Posterior vena cava (tissue), 2 donors: ENCODE measurements at regions not wholly inside any gene's neighbourhood (a gene's known extent, or its start where the extent isn't known, plus 50 kb on each side); places are given as distances from the start of the nearest gene placed in this dataset.
"Not testable (repeated sequence)": the region's sequence is repeated elsewhere in the genome, so short reads cannot be mapped to it uniquely, and the experiment has no call there.

ENCODE experiments used
- DNase-seq: peaks from one replicate; pipeline ENCODE4 v3.0.0-alpha.2; 2020; ENCODE audit warnings: low spot score
- intact Hi-C, 2 donors: fragments of 100-400 bp; cut with DNase I; formaldehyde crosslinking; loops; one replicate each; pipeline versions ENCODE4 v1.14.1 to v1.14.2; 2022 to 2023
- donor health status: DM: yes; HTN: yes; CAD: no.
- donor health status: DM: yes; HTN: yes; CAD: no.

- intact Hi-C loops = no loop called here
- DNase-seq = no peak
These were observed 156.5 kb downstream of the PDCD6IP start for GRCh38 chr3:33954956-33955355.

GRCh38 chr3:33956206-33956605 lies 157.8 kb downstream of the PDCD6IP start:
- DNase-seq = no peak
- intact Hi-C loops = no loop called here

GRCh38 chr3:33956776-33957175 lies 158.3 kb downstream of the PDCD6IP start:
- DNase-seq = no peak
- intact Hi-C loops = no loop called here

GRCh38 chr3:33957176-33957575 lies 158.7 kb downstream of the PDCD6IP start:
- intact Hi-C loops = no loop called here
- DNase-seq = no peak

GRCh38 chr3:33958661-33959060 lies 160.2 kb downstream of the PDCD6IP start:
- intact Hi-C loops = no loop called here
- no peak for DNase-seq

GRCh38 chr3:33962396-33962795 lies 164.0 kb downstream of the PDCD6IP start:
- no peak for DNase-seq
- intact Hi-C loops = no loop called here

GRCh38 chr3:33970180-33970579 lies 171.8 kb downstream of the PDCD6IP start:
- intact Hi-C loops = loop anchor here in 1 of 2 donors (10.0 kb wide), 1 partner anchor 715 kb away; no protein-coding TSS in a partner anchor
- not testable (repeated sequence) for DNase-seq

GRCh38 chr3:33971055-33971454 lies 172.6 kb downstream of the PDCD6IP start:
- DNase-seq = no peak
- intact Hi-C loops = loop anchor here in 1 of 2 donors (10.0 kb wide), 1 partner anchor 714 kb away; no protein-coding TSS in a partner anchor

GRCh38 chr3:33975463-33975862 lies 177.0 kb downstream of the PDCD6IP start:
- no peak for DNase-seq
- intact Hi-C loops = loop anchor here in 1 of 2 donors (10.0 kb wide), 1 partner anchor 709 kb away; no protein-coding TSS in a partner anchor

GRCh38 chr3:33977227-33977626 lies 178.8 kb downstream of the PDCD6IP start:
- intact Hi-C loops = loop anchor here in 1 of 2 donors (10.0 kb wide), 1 partner anchor 708 kb away; no protein-coding TSS in a partner anchor
- DNase-seq = no peak

GRCh38 chr3:33980252-33980651 lies 181.8 kb downstream of the PDCD6IP start:
- intact Hi-C loops = no loop called here
- DNase-seq = no peak

GRCh38 chr3:33982269-33982798 lies 183.9 kb downstream of the PDCD6IP start:
- intact Hi-C loops = no loop called here
- DNase-seq = no peak

- DNase-seq, intact Hi-C loops: not testable (repeated sequence)
These were observed 184.5 kb downstream of the PDCD6IP start for GRCh38 chr3:33982949-33983348.

- DNase-seq = no peak
- intact Hi-C loops = no loop called here
These were observed 190.8 kb downstream of the PDCD6IP start for GRCh38 chr3:33989229-33989628.

- DNase-seq = no peak
- intact Hi-C loops = no loop called here
These were observed 193.2 kb downstream of the PDCD6IP start for GRCh38 chr3:33991673-33992072.

GRCh38 chr3:33993631-33994030 lies 195.2 kb downstream of the PDCD6IP start:
- intact Hi-C loops = no loop called here
- DNase-seq = no peak

GRCh38 chr3:33994568-33994967 lies 196.1 kb downstream of the PDCD6IP start:
- no peak for DNase-seq
- intact Hi-C loops = no loop called here

- intact Hi-C loops = no loop called here
- no peak for DNase-seq
These were observed 201.9 kb downstream of the PDCD6IP start for GRCh38 chr3:34000301-34000700.

GRCh38 chr3:34001022-34001421 lies 202.6 kb downstream of the PDCD6IP start:
- no peak for DNase-seq
- intact Hi-C loops = no loop called here

- no peak for DNase-seq
- intact Hi-C loops = no loop called here
These were observed 203.6 kb downstream of the PDCD6IP start for GRCh38 chr3:34001990-34002389.

- intact Hi-C loops = no loop called here
- no peak for DNase-seq
These were observed 204.2 kb downstream of the PDCD6IP start for GRCh38 chr3:34002569-34003100.
